ENCODE measurements at regions not wholly inside any gene's neighbourhood (a gene's known extent, or its start where the extent isn't known, plus 50 kb on each side); places are given as distances from the start of the nearest gene placed in this dataset.

DNA sequence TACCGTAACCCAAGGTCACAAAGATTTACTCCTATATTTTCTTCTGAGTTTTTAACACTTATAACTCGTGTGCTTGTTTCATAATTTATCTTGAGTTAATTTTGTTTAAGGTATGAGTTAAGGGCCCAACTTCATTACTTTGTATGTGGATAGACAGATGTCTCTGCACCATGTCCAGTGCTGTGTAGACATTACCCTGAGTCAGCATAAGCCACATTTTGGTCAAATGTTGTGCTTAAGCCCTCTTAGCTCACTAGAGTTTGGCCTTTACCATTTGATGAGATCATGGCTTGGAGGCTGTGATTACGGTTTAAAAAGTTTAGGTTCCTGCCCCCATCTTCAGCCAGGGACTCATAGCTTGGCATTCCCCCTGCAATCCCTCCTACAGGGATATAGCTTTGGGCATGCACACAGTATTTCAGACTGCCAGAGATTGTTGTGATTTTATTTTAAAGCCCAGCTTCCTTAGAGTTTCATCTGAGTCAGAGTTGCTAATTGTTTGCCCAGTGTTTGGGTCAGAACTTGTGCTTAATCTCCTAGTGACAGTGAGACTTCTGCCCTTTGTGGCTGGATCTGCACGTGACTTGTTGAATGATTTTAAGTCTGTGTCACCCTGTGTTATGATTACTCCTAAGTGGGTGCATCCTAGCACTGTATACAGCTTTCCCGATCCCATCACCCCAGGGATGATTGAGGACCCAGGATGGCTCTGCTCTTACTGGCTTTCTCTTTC is 393.1 kb downstream of the CNTNAP4 start:
- TF ChIP-seq YY1 (IDR thresholded peaks at IDR 0.05; ENCODE audit: insufficient read depth, insufficient read length): no peak
- TF ChIP-seq SUZ12 (IDR thresholded peaks at IDR 0.05; ENCODE audit: extremely low read depth, insufficient read depth, insufficient read length): no peak
